Peyer's patch (tissue), 4 donors: ENCODE measurements at regions not wholly inside any gene's neighbourhood (a gene's known extent, or its start where the extent isn't known, plus 50 kb on each side); places are given as distances from the start of the nearest gene placed in this dataset.

Source experiments
- DNase-seq, 3 donors: peaks; one replicate each; pipeline ENCODE4 v3.0.0-alpha.2; 2017 to 2019
- H3K27ac ChIP-seq, 4 donors: fragments of 200-600 bp; sonication (generic); one replicate each; pipeline ENCODE4 v1.5.1; 2016 to 2019
- H3K27me3 ChIP-seq, 2 donors: fragments of 200-600 bp; sonication (generic); one replicate each; pipeline ENCODE4 v1.5.1; 2019
- H3K36me3 ChIP-seq, 3 donors: fragments of 200-600 bp; sonication (generic); one replicate each; pipeline ENCODE4 v1.5.1; 2016 to 2019
- H3K4me1 ChIP-seq, 4 donors: fragments of 200-600 bp; sonication (generic); one replicate each; pipeline ENCODE4 v1.5.1; 2016 to 2019
- H3K4me3 ChIP-seq, 4 donors: fragments of 200-600 bp; sonication (generic); 1 replicate in 3 of 4; 2 replicates in 1 of 4; pipeline ENCODE4 v1.5.1; 2016 to 2019; ENCODE audit warnings: mild to moderate bottlenecking in 1 of 4
- H3K9me3 ChIP-seq, 4 donors: fragments of 200-600 bp; sonication (generic); one replicate each; pipeline ENCODE4 v1.5.1; 2016 to 2019; ENCODE audit warnings: mild to moderate bottlenecking in 1 of 4
- POLR2A ChIP-seq, 2 donors: fragments of 450-650 bp; IDR thresholded peaks; one replicate each; pipeline ENCODE4 v1.5.1; 2017; ENCODE audit warnings: antibody characterized with exemption in 2 of 2, mild to moderate bottlenecking in 2 of 2, moderate library complexity in 2 of 2
- TF ChIP-seq, protein P1 (sequence below), 6 experiments: fragments of 450-650 bp in 4 of 6; fragments of 200-600 bp in 2 of 6; sonication (generic) in 1 of 6; IDR thresholded peaks; one replicate each; pipeline ENCODE4 v1.5.1; 2017 to 2019; ENCODE audit warnings: antibody characterized with exemption in 6 of 6, mild to moderate bottlenecking in 3 of 6, moderate library complexity in 1 of 6

DNA sequence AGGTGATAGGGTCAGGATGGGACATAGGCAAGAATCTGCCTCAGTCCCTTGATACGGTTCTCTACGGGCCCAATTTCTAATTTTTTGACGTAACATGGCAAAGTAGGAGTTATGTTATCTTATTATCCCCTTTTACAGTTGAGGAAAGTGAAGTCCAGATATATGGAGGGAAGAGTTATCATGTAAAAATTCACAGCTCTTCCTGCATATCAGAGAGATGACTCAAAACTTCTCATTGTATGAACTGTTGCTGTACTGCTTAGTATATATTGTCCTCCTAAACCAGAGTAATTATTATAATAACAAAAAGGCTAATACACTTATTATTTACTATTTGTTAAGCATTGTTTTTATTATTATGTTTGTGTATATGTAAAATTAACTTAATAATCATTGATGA, 260.5 kb upstream of the IGFBP7 start:
- no peaks in the 10 kb centered on the region for H3K9me3 ChIP-seq
- H3K4me3 ChIP-seq: no peak overlapping the region
- H3K27ac ChIP-seq: no peak overlapping the region
- H3K4me1 ChIP-seq: no peaks in the 10 kb centered on the region
- TF ChIP-seq, protein P1, sequence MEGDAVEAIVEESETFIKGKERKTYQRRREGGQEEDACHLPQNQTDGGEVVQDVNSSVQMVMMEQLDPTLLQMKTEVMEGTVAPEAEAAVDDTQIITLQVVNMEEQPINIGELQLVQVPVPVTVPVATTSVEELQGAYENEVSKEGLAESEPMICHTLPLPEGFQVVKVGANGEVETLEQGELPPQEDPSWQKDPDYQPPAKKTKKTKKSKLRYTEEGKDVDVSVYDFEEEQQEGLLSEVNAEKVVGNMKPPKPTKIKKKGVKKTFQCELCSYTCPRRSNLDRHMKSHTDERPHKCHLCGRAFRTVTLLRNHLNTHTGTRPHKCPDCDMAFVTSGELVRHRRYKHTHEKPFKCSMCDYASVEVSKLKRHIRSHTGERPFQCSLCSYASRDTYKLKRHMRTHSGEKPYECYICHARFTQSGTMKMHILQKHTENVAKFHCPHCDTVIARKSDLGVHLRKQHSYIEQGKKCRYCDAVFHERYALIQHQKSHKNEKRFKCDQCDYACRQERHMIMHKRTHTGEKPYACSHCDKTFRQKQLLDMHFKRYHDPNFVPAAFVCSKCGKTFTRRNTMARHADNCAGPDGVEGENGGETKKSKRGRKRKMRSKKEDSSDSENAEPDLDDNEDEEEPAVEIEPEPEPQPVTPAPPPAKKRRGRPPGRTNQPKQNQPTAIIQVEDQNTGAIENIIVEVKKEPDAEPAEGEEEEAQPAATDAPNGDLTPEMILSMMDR (IDR thresholded peaks at IDR 0.05): no peak
- TF ChIP-seq POLR2A (IDR thresholded peaks at IDR 0.05): no peak
- DNase-seq: no peak
- no peaks in the 10 kb centered on the region for H3K27me3 ChIP-seq
- H3K36me3 ChIP-seq: no peaks in the 10 kb centered on the region

- no peaks in the 10 kb centered on the region for H3K27me3 ChIP-seq
- H3K9me3 ChIP-seq: no peaks in the 10 kb centered on the region
- no peaks in the 10 kb centered on the region for H3K36me3 ChIP-seq
- no peak overlapping the region for H3K4me3 ChIP-seq
- H3K4me1 ChIP-seq: no peaks in the 10 kb centered on the region
- H3K27ac ChIP-seq: no peak overlapping the region
- TF ChIP-seq, protein P1 (IDR thresholded peaks at IDR 0.05): no peak
- no peak for TF ChIP-seq POLR2A (IDR thresholded peaks at IDR 0.05)
- no peak for DNase-seq
Observed at GRCh38 chr4:57369446-57369845, 259.3 kb upstream of the IGFBP7 start.

- H3K27me3 ChIP-seq: no peaks in the 10 kb centered on the region
- DNase-seq: no peak
- no peak for TF ChIP-seq POLR2A (IDR thresholded peaks at IDR 0.05)
- TF ChIP-seq, protein P1 (IDR thresholded peaks at IDR 0.05): no peak
- H3K36me3 ChIP-seq: no peaks in the 10 kb centered on the region
- H3K9me3 ChIP-seq: no peaks in the 10 kb centered on the region
- H3K4me1 ChIP-seq: no peaks in the 10 kb centered on the region
- no peak overlapping the region for H3K4me3 ChIP-seq
- H3K27ac ChIP-seq: no peak overlapping the region
Observed at GRCh38 chr4:57364255-57364654, 254.1 kb upstream of the IGFBP7 start.

GRCh38 chr4:57363346-57363745, 253.2 kb upstream of the IGFBP7 start:
- no peaks in the 10 kb centered on the region for H3K4me1 ChIP-seq
- no peak overlapping the region for H3K4me3 ChIP-seq
- H3K9me3 ChIP-seq: no peaks in the 10 kb centered on the region
- H3K36me3 ChIP-seq: no peaks in the 10 kb centered on the region
- no peaks in the 10 kb centered on the region for H3K27me3 ChIP-seq
- no peak overlapping the region for H3K27ac ChIP-seq
- TF ChIP-seq, protein P1 (IDR thresholded peaks at IDR 0.05): no peak
- TF ChIP-seq POLR2A (IDR thresholded peaks at IDR 0.05): no peak
- no peak for DNase-seq

GRCh38 chr4:57360681-57361080, 250.5 kb upstream of the IGFBP7 start:
- H3K27me3 ChIP-seq: no peaks in the 10 kb centered on the region
- no peak for DNase-seq
- H3K4me3 ChIP-seq: no peak overlapping the region
- TF ChIP-seq, protein P1 (IDR thresholded peaks at IDR 0.05): no peak
- TF ChIP-seq POLR2A (IDR thresholded peaks at IDR 0.05): no peak
- H3K27ac ChIP-seq: no peak overlapping the region
- H3K36me3 ChIP-seq: no peaks in the 10 kb centered on the region
- no peaks in the 10 kb centered on the region for H3K4me1 ChIP-seq
- H3K9me3 ChIP-seq: no peaks in the 10 kb centered on the region

- H3K27ac ChIP-seq: no peak overlapping the region
- no peak overlapping the region for H3K4me3 ChIP-seq
- no peak for DNase-seq
- H3K4me1 ChIP-seq: no peaks in the 10 kb centered on the region
- H3K36me3 ChIP-seq: no peaks in the 10 kb centered on the region
- TF ChIP-seq, protein P1 (IDR thresholded peaks at IDR 0.05): no peak
- TF ChIP-seq POLR2A (IDR thresholded peaks at IDR 0.05): no peak
- H3K27me3 ChIP-seq: no peaks in the 10 kb centered on the region
- H3K9me3 ChIP-seq: no peaks in the 10 kb centered on the region
Observed at GRCh38 chr4:57355101-57355665, 245.0 kb upstream of the IGFBP7 start.
